ENCODE measurements at regions not wholly inside any gene's neighbourhood (a gene's known extent, or its start where the extent isn't known, plus 50 kb on each side); places are given as distances from the start of the nearest gene placed in this dataset.

- intact Hi-C loops (cut with micrococcal nuclease) = no loop called here
Observed at GRCh38 chr11:70915158-70915985, 337.0 kb downstream of the SHANK2 start.

- intact Hi-C loops (cut with micrococcal nuclease) = no loop called here
Observed at GRCh38 chr11:70916351-70916750, 336.0 kb downstream of the SHANK2 start.

- intact Hi-C loops (cut with micrococcal nuclease) = no loop called here
Observed at GRCh38 chr11:70918242-70918641, 334.1 kb downstream of the SHANK2 start.

GRCh38 chr11:70921804-70922203, 330.6 kb downstream of the SHANK2 start:
- intact Hi-C loops (cut with micrococcal nuclease) = no loop called here

- intact Hi-C loops (cut with micrococcal nuclease) = no loop called here
Observed at GRCh38 chr11:70924108-70924507, 328.3 kb downstream of the SHANK2 start.

GRCh38 chr11:70925238-70925637, 327.1 kb downstream of the SHANK2 start:
- intact Hi-C loops (cut with micrococcal nuclease) = no loop called here

GRCh38 chr11:70926543-70927201, 325.7 kb downstream of the SHANK2 start:
- intact Hi-C loops (cut with micrococcal nuclease) = no loop called here

GRCh38 chr11:70928854-70929598, 323.4 kb downstream of the SHANK2 start:
- intact Hi-C loops (cut with micrococcal nuclease) = no loop called here

- intact Hi-C loops (cut with micrococcal nuclease) = no loop called here
Observed at GRCh38 chr11:70930215-70930614, 322.2 kb downstream of the SHANK2 start.

- intact Hi-C loops (cut with micrococcal nuclease) = no loop called here
Observed at GRCh38 chr11:70931430-70931829, 320.9 kb downstream of the SHANK2 start.

- intact Hi-C loops (cut with micrococcal nuclease) = no loop called here
Observed at GRCh38 chr11:70933981-70934583, 318.3 kb downstream of the SHANK2 start.

GRCh38 chr11:70935006-70935768, 317.2 kb downstream of the SHANK2 start:
- intact Hi-C loops (cut with micrococcal nuclease) = no loop called here

- intact Hi-C loops (cut with micrococcal nuclease) = no loop called here
Observed at GRCh38 chr11:70942593-70942992, 309.8 kb downstream of the SHANK2 start.

GRCh38 chr11:70944141-70944540, 308.2 kb downstream of the SHANK2 start:
- intact Hi-C loops (cut with micrococcal nuclease) = no loop called here

GRCh38 chr11:70944636-70945035, 307.7 kb downstream of the SHANK2 start:
- intact Hi-C loops (cut with micrococcal nuclease) = no loop called here

GRCh38 chr11:70948398-70948797, 304.0 kb downstream of the SHANK2 start:
- intact Hi-C loops (cut with micrococcal nuclease) = no loop called here

GRCh38 chr11:70948855-70949531, 303.4 kb downstream of the SHANK2 start:
- intact Hi-C loops (cut with micrococcal nuclease) = no loop called here

- intact Hi-C loops (cut with micrococcal nuclease) = no loop called here
Observed at GRCh38 chr11:70951139-70951804, 301.1 kb downstream of the SHANK2 start.

GRCh38 chr11:70952191-70952590, 300.2 kb downstream of the SHANK2 start:
- intact Hi-C loops (cut with micrococcal nuclease) = no loop called here

- intact Hi-C loops (cut with micrococcal nuclease) = no loop called here
Observed at GRCh38 chr11:70953720-70954119, 298.7 kb downstream of the SHANK2 start.

All from T-helper 2 cell treated with Interferon-gamma antibody and Interleukin-4, amounts not matched to agents 100 ng/mL and 5 ng/mL, for 36 hours (primary cell).